Sigmoid colon (tissue), 4 donors: ENCODE measurements at regions not wholly inside any gene's neighbourhood (a gene's known extent, or its start where the extent isn't known, plus 50 kb on each side); places are given as distances from the start of the nearest gene placed in this dataset.

Experiments used
- EP300 ChIP-seq, 4 donors: sonication (generic); formaldehyde crosslinking; IDR thresholded peaks; one replicate each; pipeline ENCODE4 v1.6.1; 2017; ENCODE audit warnings: antibody characterized with exemption in 4 of 4
- POLR2A ChIP-seq, 2 donors: fragments of 450-650 bp; IDR thresholded peaks; one replicate each; pipeline ENCODE4 v1.6.1; 2016; ENCODE audit warnings: antibody characterized with exemption in 2 of 2, mild to moderate bottlenecking in 2 of 2, moderate library complexity in 2 of 2
- POLR2AphosphoS5 ChIP-seq, 4 donors: sonication (generic); formaldehyde crosslinking; IDR thresholded peaks; one replicate each; pipeline ENCODE4 v1.6.1; 2017; ENCODE audit warnings: antibody characterized with exemption in 4 of 4
- TF ChIP-seq, protein P1 (sequence below), 4 experiments: fragments of 450-650 bp in 3 of 4; fragments of 200-600 bp in 1 of 4; IDR thresholded peaks; one replicate each; pipeline ENCODE4 v1.5.1; 2016 to 2019; ENCODE audit warnings: antibody characterized with exemption in 4 of 4, mild to moderate bottlenecking in 3 of 4, moderate library complexity in 2 of 4

GRCh38 chr13:23518231-23518630 lies 52.0 kb upstream of the TNFRSF19 start:
- TF ChIP-seq, protein P1, sequence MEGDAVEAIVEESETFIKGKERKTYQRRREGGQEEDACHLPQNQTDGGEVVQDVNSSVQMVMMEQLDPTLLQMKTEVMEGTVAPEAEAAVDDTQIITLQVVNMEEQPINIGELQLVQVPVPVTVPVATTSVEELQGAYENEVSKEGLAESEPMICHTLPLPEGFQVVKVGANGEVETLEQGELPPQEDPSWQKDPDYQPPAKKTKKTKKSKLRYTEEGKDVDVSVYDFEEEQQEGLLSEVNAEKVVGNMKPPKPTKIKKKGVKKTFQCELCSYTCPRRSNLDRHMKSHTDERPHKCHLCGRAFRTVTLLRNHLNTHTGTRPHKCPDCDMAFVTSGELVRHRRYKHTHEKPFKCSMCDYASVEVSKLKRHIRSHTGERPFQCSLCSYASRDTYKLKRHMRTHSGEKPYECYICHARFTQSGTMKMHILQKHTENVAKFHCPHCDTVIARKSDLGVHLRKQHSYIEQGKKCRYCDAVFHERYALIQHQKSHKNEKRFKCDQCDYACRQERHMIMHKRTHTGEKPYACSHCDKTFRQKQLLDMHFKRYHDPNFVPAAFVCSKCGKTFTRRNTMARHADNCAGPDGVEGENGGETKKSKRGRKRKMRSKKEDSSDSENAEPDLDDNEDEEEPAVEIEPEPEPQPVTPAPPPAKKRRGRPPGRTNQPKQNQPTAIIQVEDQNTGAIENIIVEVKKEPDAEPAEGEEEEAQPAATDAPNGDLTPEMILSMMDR (IDR thresholded peaks at IDR 0.05), result no peak
- TF ChIP-seq POLR2AphosphoS5 (IDR thresholded peaks at IDR 0.05) (no peak), POLR2A (IDR thresholded peaks at IDR 0.05) (no peak), EP300 (IDR thresholded peaks at IDR 0.05) (no peak)
